ENCODE measurements at regions not wholly inside any gene's neighbourhood (a gene's known extent, or its start where the extent isn't known, plus 50 kb on each side); places are given as distances from the start of the nearest gene placed in this dataset.

- no peak for DNase-seq (ENCODE audit: low read depth in 2 of 2)
These were observed 458.6 kb downstream of the MAFB start for GRCh38 chr20:40230486-40230885.

- no peak for DNase-seq (ENCODE audit: low read depth in 2 of 2)
These were observed 463.4 kb downstream of the MAFB start for GRCh38 chr20:40225596-40225995.

- DNase-seq (ENCODE audit: low read depth in 2 of 2) = no peak
These were observed 465.2 kb downstream of the MAFB start for GRCh38 chr20:40223810-40224209.

GRCh38 chr20:40218971-40219370, 470.1 kb downstream of the MAFB start:
- DNase-seq (ENCODE audit: low read depth in 2 of 2) = no peak

GRCh38 chr20:40218316-40218969, 470.6 kb downstream of the MAFB start:
- DNase-seq (ENCODE audit: low read depth in 2 of 2) = no peak

GRCh38 chr20:40207655-40208054, 481.4 kb downstream of the MAFB start:
- no peak for DNase-seq (ENCODE audit: low read depth in 2 of 2)

GRCh38 chr20:40205971-40206370, 483.1 kb downstream of the MAFB start:
- no peak for DNase-seq (ENCODE audit: low read depth in 2 of 2)

- DNase-seq (ENCODE audit: low read depth in 2 of 2) = no peak
These were observed 486.0 kb downstream of the MAFB start for GRCh38 chr20:40203032-40203431.

GRCh38 chr20:40197691-40198090, 491.3 kb downstream of the MAFB start:
- no peak for DNase-seq (ENCODE audit: low read depth in 2 of 2)

- DNase-seq (ENCODE audit: low read depth in 2 of 2) = no peak
These were observed 492.1 kb downstream of the MAFB start for GRCh38 chr20:40196846-40197436.

GRCh38 chr20:40195742-40196141, 493.3 kb downstream of the MAFB start:
- DNase-seq (ENCODE audit: low read depth in 2 of 2) = no peak

GRCh38 chr20:40192529-40192928, 496.5 kb downstream of the MAFB start:
- no peak for DNase-seq (ENCODE audit: low read depth in 2 of 2)

- DNase-seq (ENCODE audit: low read depth in 2 of 2) = no peak
These were observed 497.0 kb downstream of the MAFB start for GRCh38 chr20:40192081-40192480.

- no peak for DNase-seq (ENCODE audit: low read depth in 2 of 2)
These were observed 497.5 kb downstream of the MAFB start for GRCh38 chr20:40191573-40191972.

- no peak for DNase-seq (ENCODE audit: low read depth in 2 of 2)
These were observed 499.4 kb downstream of the MAFB start for GRCh38 chr20:40189621-40190020.

- DNase-seq (ENCODE audit: low read depth in 2 of 2) = no peak
These were observed 500.7 kb downstream of the MAFB start for GRCh38 chr20:40188319-40188718.

- no peak for DNase-seq (ENCODE audit: low read depth in 2 of 2)
These were observed 502.2 kb downstream of the MAFB start for GRCh38 chr20:40186826-40187225.

GRCh38 chr20:40181676-40182075, 507.4 kb downstream of the MAFB start:
- DNase-seq (ENCODE audit: low read depth in 2 of 2) = no peak

GRCh38 chr20:40176098-40176841, 512.8 kb downstream of the MAFB start:
- no peak for DNase-seq (ENCODE audit: low read depth in 2 of 2)

- no peak for DNase-seq (ENCODE audit: low read depth in 2 of 2)
These were observed 513.7 kb downstream of the MAFB start for GRCh38 chr20:40175296-40175695.

- no peak for DNase-seq (ENCODE audit: low read depth in 2 of 2)
These were observed 515.2 kb downstream of the MAFB start for GRCh38 chr20:40173872-40174271.

GRCh38 chr20:40168981-40169620, 519.9 kb downstream of the MAFB start:
- DNase-seq (ENCODE audit: low read depth in 2 of 2) = no peak

GRCh38 chr20:40161391-40161790, 527.6 kb downstream of the MAFB start:
- no peak for DNase-seq (ENCODE audit: low read depth in 2 of 2)

Data from stimulated activated CD8-positive, alpha-beta memory T cell treated with anti-CD3 and anti-CD28 coated beads, Interleukin-2, amount 100 ng/mL, for 48 hours (primary cell).